Stimulated activated CD4-positive, alpha-beta T cell treated with anti-CD3 and anti-CD28 coated beads, Interleukin-15, amount 100 ng/mL, for 1 hour (primary cell): ENCODE measurements at regions not wholly inside any gene's neighbourhood (a gene's known extent, or its start where the extent isn't known, plus 50 kb on each side); places are given as distances from the start of the nearest gene placed in this dataset.

Source experiments
- DNase-seq, 2 donors: peaks; one replicate each; pipeline ENCODE4 v3.0.0-alpha.2; 2020; ENCODE audit warnings: low read depth in 1 of 2, low spot score in 1 of 2

DNA sequence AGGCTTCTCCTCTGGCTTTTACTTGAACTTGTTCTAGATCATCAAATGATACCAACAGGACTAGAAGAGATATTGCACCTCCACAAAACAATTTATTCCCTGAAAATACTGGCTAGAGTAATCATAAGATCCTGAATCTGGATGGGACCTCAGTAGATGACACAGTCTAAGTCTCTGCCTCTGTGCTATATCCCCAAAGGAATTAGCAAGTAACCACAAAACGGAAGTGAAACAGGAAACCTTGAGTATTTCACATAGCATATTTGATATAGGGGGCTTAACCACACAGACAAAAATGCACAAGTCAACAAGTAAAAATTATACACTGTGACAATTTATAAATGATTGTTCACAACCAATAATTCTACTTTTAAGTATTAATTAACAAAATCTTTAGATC is 456.9 kb upstream of the TNP1 start:
- DNase-seq: no peak

DNA sequence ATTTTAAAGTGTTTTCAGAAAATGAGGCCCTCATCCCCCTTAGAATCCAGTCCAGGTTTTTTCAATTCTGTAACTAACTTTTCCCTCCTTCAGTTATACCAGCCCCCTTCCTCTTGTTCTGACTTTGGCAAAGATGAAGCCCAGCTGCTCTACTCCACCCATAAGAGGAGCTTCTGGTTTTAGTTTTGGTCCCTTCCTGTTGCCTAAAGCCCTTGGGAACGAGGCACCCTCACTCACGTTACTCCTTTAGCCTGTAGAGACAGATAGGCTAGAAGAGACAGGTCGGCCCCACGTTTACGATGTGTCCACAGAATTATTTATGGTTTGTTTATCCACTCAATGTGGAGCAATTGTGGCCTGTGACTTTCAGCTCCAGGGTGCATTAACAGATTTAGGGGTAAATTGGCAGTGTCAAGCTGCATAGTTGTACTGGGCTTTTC is 454.2 kb upstream of the TNP1 start:
- no peak for DNase-seq

DNA sequence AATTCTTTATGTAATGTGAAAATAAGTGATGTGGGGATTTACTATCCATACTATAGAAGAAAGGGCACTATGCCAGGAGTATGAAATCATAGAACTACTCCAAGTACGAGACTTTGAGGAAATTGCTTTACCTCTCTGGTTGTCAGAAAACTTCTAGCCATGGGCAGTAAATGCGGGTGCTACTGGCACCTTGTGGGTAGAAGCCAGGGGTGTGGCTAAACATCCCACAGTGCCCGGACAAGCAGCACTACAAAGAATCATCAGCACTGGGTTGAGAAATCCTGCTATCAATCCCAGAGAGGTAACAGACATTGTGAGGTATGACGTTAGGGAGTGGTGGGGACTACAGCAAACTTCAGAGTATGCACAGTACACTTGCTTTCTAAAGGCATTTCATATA is 453.5 kb upstream of the TNP1 start:
- DNase-seq: no peak

DNA sequence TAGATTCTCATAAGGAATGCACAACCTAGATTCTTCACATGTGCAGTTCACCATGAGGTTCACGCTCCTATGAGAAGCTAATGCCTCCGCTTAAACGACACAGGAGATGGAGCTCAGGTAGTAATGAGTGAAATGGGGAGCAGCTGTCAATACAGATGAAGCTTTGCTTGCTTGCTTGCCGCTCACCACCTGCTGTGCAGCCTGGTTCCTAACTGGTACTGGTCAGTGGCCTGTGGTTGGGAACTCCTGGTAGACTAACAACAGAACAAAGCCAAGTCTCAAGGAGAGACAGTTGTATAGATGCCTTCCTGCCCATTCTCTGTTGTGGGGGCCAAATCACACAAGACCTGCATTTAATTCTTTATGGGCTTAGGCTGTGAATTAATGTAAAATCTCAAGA is 449.2 kb upstream of the TNP1 start:
- no peak for DNase-seq

DNA sequence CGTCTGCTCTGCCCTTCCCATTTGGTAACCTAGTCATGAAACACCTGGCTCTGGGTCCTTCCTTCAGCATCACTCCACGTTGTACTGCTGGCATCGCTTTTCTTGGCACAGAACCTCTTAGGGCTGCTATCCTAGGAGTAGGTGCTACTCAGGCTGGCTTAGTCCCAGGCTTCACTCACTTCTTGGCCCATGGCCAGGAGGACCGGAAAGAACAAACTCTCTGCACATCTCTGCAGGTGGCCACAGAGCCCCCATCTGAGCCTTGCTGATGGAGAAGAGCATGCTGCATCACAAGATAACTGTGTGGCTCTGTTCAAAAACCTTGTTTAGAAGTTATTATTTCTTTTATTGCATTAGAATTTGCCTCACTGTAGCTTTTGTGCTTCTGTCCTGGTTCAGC is 447.2 kb upstream of the TNP1 start:
- DNase-seq: no peak

DNA sequence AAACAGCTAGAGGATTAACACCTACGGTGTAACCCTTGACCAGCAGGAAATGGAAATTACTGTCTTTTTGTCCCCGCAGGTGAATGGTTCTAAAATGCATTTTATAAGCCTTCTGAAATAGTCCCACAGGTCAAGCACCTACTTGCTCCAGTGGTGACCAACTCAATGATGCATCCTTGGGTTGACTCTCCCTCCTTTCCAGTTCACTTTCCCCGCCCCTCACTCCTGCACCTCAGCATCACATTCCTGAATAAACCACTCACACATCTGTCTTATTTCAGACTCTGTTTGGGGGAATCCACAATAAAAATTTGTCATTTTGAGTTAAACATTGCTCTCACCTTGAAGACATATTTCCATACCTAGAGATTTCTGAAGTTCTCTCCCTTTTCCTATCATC is 446.0 kb upstream of the TNP1 start:
- no peak for DNase-seq

DNA sequence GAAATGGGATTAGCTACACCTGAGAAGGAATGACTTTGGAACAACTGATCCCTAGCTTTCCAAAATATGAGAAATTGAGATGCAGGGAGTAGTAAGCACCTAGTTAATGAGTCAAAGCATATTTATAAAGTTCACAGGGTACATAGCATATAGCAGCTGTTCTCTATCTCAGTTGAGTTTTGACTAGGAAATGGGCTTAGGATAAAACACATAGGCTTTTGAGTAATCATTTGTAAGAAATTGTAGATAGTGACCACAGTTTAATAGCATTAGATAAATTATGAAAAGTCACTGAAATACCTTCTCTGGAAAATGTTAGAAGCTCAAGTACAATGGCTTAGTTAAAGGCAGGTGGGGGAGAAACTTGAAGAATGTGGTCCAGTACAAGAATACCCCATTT is 444.7 kb upstream of the TNP1 start:
- no peak for DNase-seq

DNA sequence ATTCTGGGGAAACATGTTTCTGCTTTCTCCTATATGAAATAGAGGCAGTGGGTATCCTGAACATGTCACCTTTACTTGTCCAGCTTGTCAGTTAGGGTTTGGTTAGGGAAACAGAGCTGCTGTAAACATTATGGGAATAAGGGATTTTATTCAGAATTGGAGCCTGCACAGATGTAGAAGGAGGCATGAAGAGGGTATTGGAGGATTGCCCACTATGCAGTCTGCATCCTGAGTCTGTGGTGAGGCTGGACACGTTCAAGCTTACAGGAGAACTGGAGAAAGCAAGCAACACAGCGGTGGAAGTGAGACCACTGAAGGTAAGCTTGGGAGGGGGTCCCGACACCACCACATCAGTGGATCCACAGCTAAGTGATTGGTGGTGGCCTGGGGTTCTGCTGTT is 443.0 kb upstream of the TNP1 start:
- DNase-seq: no peak

DNA sequence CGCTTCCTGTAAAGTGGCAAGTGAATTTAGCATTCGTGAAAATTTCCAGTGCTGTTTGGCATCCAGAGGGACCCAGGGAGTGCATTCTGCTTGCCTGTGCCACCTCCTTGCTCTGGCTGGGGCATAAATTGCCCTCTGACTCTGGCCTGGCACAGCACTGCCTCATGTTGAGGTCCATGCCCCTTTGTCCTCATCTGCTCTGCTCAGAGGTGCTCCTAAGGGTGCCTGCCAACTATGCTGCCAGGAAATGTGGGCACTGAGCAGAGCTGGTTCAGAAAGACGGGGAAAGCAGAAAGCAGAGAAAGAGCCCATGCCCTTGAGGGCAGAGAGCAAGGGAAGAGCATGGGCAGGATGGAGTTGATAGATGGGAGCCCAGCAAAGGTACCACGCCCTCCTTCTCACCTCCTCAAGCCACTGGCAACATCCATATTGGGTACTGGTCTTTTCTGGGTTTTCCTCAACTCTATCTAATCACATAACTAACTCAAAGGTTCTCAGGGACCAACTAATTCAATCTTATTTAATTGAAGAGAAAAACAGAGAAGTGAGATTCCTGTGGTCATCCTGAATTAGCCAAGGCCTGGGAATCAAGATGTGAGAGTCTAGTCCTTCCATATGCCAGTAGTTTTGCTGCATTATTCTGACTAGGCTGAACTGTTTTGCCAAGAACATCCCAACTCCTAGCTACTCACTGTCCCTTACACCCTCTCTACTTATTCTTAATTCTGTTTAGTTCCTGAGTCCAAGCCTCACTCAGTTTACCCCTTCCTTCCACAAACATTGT is 441.5 kb upstream of the TNP1 start:
- no peak for DNase-seq

DNA sequence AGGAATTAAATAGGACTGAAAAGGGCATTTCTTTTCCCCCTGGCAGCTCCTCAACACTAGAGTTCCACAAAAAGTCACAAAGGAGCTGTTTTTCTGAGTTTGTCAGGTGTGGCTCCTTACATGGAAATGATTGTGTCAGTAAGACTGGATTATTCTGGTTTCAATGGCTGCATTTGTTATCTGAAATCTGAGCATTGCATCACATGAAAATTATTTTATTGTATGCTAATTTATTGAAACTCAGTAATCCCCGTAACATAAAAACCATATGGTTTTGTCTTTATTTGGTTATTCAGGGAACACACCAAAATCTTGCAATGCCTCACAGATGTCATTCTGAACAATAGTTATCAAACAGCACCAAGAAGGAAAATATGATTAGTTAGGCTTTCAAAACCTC is 439.7 kb upstream of the TNP1 start:
- DNase-seq: no peak

DNA sequence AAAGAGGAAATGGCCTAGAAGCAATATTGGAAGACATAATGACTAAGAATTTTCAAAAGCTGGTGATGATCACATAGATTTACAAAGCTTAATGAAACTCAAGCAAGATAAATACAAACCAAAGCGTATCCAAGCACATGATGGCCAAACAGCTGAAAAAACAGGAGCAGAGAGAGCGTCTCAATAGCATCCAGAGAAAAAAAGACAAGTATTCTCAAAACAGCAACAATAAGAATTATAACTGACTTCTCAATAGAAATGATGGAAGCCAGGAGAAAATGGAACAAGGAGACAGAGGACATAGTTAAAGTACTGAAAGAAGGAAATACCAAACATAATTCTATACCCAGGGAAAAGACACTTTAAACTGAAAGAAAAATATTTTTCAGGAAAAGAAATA is 437.2 kb upstream of the TNP1 start:
- no peak for DNase-seq

DNA sequence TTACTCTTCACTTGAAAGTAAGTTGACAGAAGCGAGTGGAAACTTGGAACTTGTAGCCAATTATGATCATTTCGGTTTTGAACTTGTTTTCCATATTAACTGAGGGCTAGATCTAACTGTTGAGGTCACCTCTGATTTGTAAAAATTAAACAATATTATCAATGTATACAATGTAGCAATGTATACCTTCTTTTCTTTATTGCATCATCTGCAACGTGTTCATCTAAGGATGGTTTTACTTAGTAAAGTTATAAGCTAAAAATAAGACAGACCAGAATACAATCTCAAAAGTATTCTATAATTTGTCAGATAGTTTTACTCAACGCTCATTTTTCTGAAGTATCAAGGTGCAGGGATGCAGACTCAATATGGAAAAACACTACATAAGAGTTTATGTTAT is 435.0 kb upstream of the TNP1 start:
- no peak for DNase-seq

DNA sequence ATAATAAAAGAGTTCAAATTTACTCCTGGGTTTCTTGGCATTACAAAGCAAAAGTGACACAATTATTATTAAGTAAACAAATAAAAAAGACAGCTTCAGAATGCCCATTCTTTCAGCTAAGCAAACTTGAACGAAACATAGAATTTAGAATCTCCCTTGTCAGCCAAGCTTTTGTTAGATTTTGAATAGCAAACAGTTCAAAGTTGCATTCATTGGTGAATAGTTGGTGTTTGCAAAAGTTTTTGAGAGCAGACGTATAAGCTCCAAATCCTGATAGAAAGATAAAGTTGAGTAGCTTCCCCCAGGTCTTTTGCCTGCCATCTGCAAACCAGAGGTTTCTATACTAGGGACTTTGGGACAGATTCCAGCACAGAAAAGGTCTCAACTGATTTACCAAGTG is 434.3 kb upstream of the TNP1 start:
- no peak for DNase-seq

DNA sequence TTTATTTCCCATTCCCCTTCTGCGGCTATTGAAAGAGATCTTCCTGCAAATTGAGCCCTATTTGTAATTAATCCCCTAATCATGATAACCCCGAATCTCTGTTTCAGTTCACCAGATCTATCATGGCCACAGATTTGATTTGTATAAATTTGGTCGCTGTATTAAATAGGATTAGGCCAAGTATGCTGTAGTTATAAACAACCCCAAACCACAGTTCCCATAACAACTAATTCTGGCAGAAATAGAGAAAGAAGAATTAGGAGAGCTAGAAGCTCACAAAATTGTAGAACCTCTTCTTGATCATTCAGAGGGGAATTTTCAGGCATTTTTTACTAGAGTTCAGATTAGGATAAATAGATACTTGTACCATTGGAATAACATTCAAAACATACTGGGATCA is 433.7 kb upstream of the TNP1 start:
- no peak for DNase-seq

DNA sequence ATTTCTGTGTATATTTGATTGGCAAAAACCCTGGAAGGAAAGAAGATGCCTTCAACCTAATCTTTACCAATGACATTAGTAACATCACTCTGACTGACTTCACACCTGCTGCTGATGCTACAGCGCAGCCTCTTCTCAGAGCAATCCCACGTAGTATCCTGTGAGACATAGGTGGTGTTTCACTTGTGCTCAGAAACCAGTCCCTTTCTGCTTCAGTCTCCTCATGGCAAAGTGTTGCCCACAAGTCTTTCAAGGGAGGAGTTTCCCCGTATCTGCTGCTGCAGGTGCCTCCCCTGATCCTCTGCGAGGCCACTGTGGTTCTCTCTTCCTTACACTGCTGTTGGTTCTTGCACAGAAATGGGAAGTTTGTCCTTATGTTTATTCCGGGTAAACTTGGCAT is 433.2 kb upstream of the TNP1 start:
- DNase-seq: no peak

DNA sequence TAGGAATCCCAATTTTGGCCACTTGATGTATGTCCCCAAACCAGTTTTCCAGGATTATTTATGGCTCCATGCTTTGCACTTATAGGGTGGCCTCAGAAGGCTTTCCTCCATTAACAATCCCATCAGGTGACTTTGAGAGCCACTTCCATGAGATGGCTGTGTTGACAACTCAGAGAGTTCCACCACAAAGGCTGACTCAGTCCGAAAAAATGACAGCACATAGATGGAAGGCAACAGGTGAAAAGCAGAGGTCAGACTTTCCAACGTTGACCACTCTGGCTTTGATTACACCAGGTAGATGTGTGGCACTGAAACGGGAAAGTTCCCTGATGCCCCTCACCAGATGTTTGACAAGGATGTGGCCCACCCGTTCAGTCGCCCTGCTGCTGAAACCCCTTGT is 431.4 kb upstream of the TNP1 start:
- no peak for DNase-seq

DNA sequence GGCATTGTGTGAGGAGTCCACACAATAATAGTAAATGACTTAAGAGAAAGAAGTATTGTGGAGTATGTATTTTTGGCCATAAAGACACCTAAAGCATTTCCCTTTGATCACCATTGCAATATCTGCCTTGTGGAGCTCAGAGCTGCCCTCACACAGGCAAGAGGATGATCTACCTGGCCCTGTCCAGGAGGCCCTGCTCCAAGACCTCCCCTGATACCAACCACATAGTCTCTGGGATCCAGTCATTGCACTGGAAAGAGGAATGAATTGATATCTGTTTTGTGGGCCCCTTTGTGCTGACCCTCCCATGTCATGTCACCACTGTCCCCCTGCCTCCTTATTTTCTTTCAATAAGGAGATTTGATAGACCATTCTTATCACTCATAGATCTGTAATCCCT is 430.6 kb upstream of the TNP1 start:
- no peak for DNase-seq

DNA sequence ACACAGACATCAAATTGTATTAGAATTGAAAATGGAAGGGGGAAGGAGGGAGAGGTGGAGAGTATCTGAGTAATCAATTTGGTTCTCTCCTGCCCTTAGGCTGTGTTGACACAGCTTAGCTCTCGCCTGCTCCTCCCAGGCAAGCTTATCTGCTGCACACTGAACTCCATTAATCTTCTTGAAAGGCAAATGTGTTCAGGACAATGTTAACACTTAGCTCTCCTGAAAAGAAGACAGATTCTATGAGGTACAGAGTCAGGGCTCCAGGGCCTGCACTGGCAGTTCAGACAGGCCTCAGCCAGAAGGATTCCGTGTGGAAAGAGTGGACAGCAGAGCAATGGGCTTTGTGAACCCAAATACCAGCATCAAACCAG is 430.0 kb upstream of the TNP1 start:
- no peak for DNase-seq

DNA sequence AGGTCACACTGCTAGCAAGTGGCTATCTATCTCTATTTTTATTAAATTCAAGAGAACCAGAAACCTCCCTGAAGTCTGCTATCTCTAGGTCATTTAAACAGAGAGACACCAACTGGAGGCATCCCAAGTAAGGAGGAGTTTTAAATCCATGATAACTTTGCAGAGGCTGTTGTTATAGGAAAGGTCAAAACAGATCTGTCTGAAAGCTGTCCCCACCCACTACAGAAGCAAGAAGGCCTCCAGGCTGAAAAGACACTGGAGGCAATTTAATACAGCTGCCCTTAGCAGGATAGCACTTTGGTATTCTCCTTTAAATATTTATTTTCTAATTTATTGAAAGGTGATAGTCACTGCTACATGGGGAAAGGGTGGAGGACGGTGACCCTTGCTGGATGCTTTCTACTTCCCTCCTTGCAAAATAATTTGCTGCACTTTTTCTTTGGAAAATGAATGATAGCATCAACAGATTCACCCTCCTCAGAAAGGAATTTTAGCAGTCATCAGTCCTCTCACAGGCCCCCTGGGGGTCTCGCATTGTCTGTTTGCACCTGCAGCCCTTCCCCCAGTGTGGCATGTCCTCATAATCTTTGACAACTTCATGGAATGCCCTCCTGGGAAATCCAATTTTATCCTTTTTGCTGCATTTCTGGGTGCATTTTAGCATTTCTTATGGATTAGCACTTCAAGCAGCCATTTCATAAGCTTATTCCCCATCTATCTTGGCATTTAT is 429.5 kb upstream of the TNP1 start:
- no peak for DNase-seq

DNA sequence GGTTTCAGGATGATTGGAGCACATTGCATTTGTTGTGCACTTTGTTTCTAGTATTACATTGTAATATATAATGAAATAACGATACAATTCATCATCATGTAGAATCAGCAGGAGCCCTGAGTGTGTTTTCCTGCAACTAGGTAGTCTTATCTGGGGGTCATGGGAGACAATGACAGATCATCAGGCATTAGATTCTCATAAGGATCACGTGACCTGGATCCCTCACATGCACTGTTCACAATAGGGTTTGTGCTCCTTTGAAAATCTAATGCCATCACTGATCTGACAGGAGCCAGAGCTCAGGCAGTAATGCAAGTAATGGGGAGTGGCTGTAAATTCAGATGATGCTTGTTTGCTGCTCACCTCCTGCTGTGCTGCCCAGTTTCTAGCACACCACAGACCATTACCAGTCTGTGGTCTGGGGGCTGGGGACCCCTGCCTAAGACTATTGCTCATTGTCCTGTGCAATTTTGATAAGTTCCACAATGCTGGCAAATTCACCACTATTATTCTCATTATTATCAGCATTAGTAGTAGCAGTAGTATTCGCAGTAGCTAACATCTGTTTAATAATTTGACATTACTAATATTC is 428.7 kb upstream of the TNP1 start:
- DNase-seq: no peak

DNA sequence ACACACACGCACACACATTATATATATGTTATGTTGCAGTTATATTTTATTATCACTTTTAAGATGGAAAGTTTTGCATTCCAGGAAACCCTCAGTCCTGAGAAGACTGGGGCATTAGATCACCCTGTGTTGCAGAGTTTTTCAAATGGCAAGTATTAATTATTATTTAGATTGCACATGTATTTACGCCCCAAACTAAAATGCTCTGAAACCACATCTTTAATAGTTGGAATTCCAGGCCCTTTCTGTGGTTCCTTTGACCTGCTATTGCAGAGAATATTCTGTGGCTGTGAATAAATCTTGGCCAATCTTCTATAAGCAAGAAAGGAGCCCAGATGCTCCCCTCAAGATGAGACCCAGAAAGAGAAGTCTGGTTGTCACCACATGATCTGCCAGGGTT is 427.0 kb upstream of the TNP1 start:
- DNase-seq: no peak

DNA sequence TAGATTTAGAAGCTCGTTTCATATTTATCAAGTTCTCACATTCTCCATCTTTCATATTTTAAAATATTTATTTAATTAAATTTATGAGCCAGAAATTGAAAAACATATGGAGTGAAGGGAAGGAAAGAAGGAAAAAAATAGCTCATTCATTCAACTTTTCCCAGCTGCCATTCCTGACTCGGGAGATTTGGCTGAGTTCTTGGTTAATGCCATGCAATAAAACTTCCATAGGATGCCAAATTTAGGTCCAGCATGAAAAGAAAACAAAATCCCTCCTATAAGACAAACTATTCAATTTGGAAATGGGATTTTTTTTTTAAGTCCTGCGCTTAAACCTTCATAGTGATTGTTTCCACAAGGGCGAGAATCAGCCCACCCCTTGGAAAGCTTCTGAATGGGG is 426.1 kb upstream of the TNP1 start:
- no peak for DNase-seq

DNA sequence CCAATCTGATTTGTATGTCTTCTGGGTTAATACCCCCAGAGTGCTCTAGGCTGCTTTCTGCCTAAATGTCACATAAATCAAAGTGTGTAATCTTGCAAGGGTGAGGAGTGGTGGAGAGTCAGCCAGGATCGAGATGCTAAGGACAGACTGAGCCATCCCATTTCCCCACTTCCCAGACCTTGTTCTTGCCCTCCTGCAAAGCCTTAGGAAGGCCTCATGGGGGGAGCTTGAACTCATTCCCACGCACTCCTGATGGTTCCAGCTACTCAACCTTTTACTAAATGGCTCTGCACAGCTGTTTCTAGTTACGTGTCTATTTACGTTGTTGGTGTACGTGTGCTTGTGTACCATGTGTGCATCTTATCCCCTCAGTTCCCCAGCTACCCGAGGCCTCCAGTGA is 423.6 kb upstream of the TNP1 start:
- no peak for DNase-seq
